GM23338 (cell line): ENCODE measurements at regions not wholly inside any gene's neighbourhood (a gene's known extent, or its start where the extent isn't known, plus 50 kb on each side); places are given as distances from the start of the nearest gene placed in this dataset.

Source experiments
- ATAC-seq: fragments of 200-7000 bp; cut with Tn5 transposase; 3 replicates; pipeline ENCODE4 v1.9.1; 2020
- DNase-seq: peaks from one replicate; pipeline ENCODE4 v3.0.0-alpha.2; 2015; ENCODE audit warnings: low spot score
- H2AFZ ChIP-seq: fragments of 200-600 bp; sonication (generic); 2 replicates; pipeline ENCODE4 v1.8.0; 2016; ENCODE audit warnings: antibody characterized with exemption, mild to moderate bottlenecking, moderate library complexity
- H3F3A ChIP-seq: fragments of 200-600 bp; sonication (generic); replicated peaks from 2 replicates; pipeline ENCODE4 v1.8.0; 2017; ENCODE audit warnings: antibody characterized with exemption, mixed run types, low read depth
- H3K27ac ChIP-seq: fragments of 200-600 bp; sonication (generic); 2 replicates; pipeline ENCODE4 v1.6.1; 2016; ENCODE audit warnings: low read depth
- H3K27me3 ChIP-seq: fragments of 200-600 bp; sonication (generic); 2 replicates; pipeline ENCODE4 v1.8.0; 2016; ENCODE audit warnings: mild to moderate bottlenecking, mixed run types, moderate library complexity; ENCODE audit not compliant: insufficient read depth
- H3K36me3 ChIP-seq: fragments of 200-600 bp; sonication (generic); 2 replicates; pipeline ENCODE4 v1.8.0; 2016; ENCODE audit warnings: mild to moderate bottlenecking; ENCODE audit not compliant: insufficient read depth
- H3K4me1 ChIP-seq: fragments of 200-600 bp; sonication (generic); 2 replicates; pipeline ENCODE4 v1.8.0; 2016; ENCODE audit warnings: mild to moderate bottlenecking, moderate library complexity; ENCODE audit not compliant: insufficient read depth
- H3K4me2 ChIP-seq: fragments of 200-600 bp; sonication (generic); 2 replicates; pipeline ENCODE4 v1.7.1; 2017; ENCODE audit warnings: mixed run types
- H3K4me3 ChIP-seq: fragments of 200-600 bp; sonication (generic); 2 replicates; pipeline ENCODE4 v1.6.1; 2016; ENCODE audit warnings: mixed run types
- H3K79me2 ChIP-seq: fragments of 200-600 bp; sonication (generic); replicated peaks from 2 replicates; pipeline ENCODE4 v1.8.0; 2017; ENCODE audit warnings: mild to moderate bottlenecking; ENCODE audit not compliant: insufficient read depth
- H3K9me2 ChIP-seq: fragments of 200-600 bp; sonication (generic); 2 replicates; pipeline ENCODE4 v1.8.0; 2017; ENCODE audit not compliant: insufficient read depth
- H4K20me1 ChIP-seq: fragments of 200-600 bp; sonication (generic); replicated peaks from 2 replicates; pipeline ENCODE4 v1.8.0; 2017; ENCODE audit warnings: mild to moderate bottlenecking; ENCODE audit not compliant: insufficient read depth
- H3K27ac Mint-ChIP-seq: 2 replicates; pipeline ENCODE4 v1.8.0; 2020; ENCODE audit warnings: inconsistent platforms, mild to moderate bottlenecking, moderate library complexity, mixed read lengths
- H3K27me3 Mint-ChIP-seq: 3 replicates; pipeline ENCODE4 v1.8.0; 2022; ENCODE audit warnings: low read depth, mild to moderate bottlenecking, moderate library complexity, mixed read lengths, inconsistent platforms; ENCODE audit not compliant: insufficient read depth, poor library complexity
- H3K36me3 Mint-ChIP-seq: 3 replicates; pipeline ENCODE4 v1.8.0; 2021; ENCODE audit warnings: low read depth, mild to moderate bottlenecking, inconsistent platforms, moderate library complexity, mixed read lengths
- H3K4me1 Mint-ChIP-seq: 3 replicates; pipeline ENCODE4 v1.8.0; 2020; ENCODE audit warnings: mild to moderate bottlenecking, inconsistent platforms, mixed read lengths
- H3K4me3 Mint-ChIP-seq: 3 replicates; pipeline ENCODE4 v1.8.0; 2021; ENCODE audit warnings: moderate library complexity, mild to moderate bottlenecking, inconsistent platforms, mixed read lengths
- H3K9me3 Mint-ChIP-seq: 3 replicates; pipeline ENCODE4 v1.8.0; 2020; ENCODE audit warnings: moderate library complexity, mild to moderate bottlenecking, inconsistent platforms, mixed read lengths
- CREB1 ChIP-seq: fragments of 250-450 bp; sonication (Bioruptor Pico); IDR thresholded peaks from 2 replicates; pipeline ENCODE4 v1.5.0; 2020; ENCODE audit warnings: low read depth, mild to moderate bottlenecking, moderate library complexity
- EZH2 ChIP-seq: fragments of 200-600 bp; sonication (generic); IDR thresholded peaks from one replicate; pipeline ENCODE4 v1.8.0; 2017; ENCODE audit warnings: antibody characterized with exemption, mild to moderate bottlenecking, low read depth; ENCODE audit not compliant: unreplicated experiment
- EZH2phosphoT487 ChIP-seq: fragments of 200-600 bp; sonication (generic); IDR thresholded peaks from one replicate; pipeline ENCODE4 v1.8.1; 2018; ENCODE audit warnings: antibody characterized with exemption; ENCODE audit not compliant: unreplicated experiment
- NANOG ChIP-seq: IDR thresholded peaks from 2 replicates; pipeline ENCODE4 v1.6.1; 2016; ENCODE audit warnings: antibody characterized with exemption, borderline replicate concordance
- POLR2AphosphoS5 ChIP-seq: IDR thresholded peaks from 2 replicates; pipeline ENCODE4 v1.6.1; 2016; ENCODE audit warnings: antibody characterized with exemption, low read depth
- STAT1 ChIP-seq: IDR thresholded peaks from one replicate; pipeline ENCODE4 v1.6.1; 2016; ENCODE audit warnings: antibody characterized with exemption; ENCODE audit not compliant: unreplicated experiment
- ZNF331 ChIP-seq: fragments of 250-450 bp; sonication (Bioruptor Pico); IDR thresholded peaks from 2 replicates; pipeline ENCODE4 v1.5.0; 2020; ENCODE audit warnings: low read depth, mild to moderate bottlenecking, moderate library complexity
- ZNF462 ChIP-seq: fragments of 250-450 bp; sonication (Bioruptor Pico); IDR thresholded peaks from 2 replicates; pipeline ENCODE4 v1.5.0; 2020; ENCODE audit warnings: mild to moderate bottlenecking, moderate library complexity
- TF ChIP-seq, protein P1 (sequence below), 2 experiments: fragments of 200-600 bp in 1 of 2; sonication (generic) in 1 of 2; conservative IDR thresholded peaks; 2 replicates each; pipeline versions ENCODE4 v1.5.1 to v1.6.1; 2016 to 2017; ENCODE audit warnings: antibody characterized with exemption in 2 of 2, low read depth in 2 of 2, mild to moderate bottlenecking in 2 of 2, moderate library complexity in 1 of 2

- no peak for TF ChIP-seq ZNF462 (CRISPR knock-in tag)
- no peak for TF ChIP-seq EZH2
- no peak for TF ChIP-seq CREB1
- no peak for TF ChIP-seq ZNF331 (CRISPR knock-in tag)
- TF ChIP-seq NANOG = no peak
- no peak for TF ChIP-seq STAT1
Observed at GRCh38 chr14:98923596-98923995, 348.4 kb downstream of the BCL11B start (continued).

DNA sequence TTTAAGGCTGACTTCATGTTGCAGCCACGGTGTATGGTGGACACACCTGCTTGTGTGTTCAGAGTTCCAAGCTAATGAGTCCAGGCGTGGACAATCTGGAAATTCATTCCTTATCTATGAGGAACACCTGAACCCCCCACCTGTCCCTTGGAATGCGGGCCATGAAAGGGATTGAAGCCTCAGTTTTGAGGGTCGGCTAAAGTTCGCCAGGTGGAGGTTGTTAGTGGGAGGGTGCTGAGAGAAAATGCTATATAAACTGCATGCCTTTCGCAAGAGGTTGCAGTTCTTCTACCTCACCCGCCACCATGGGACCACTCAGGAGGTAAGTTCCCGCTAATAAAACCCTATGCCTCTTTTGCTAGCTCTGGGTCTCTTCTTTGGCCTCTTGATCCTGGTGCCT, 348.0 kb downstream of the BCL11B start:
- H3K4me3 ChIP-seq = no peak overlapping the region
- no peak overlapping the region for H3K27ac Mint-ChIP-seq
- DNase-seq (no peak), ATAC-seq (no peak)
- TF ChIP-seq EZH2phosphoT487 (no peak), POLR2AphosphoS5 (no peak), ZNF331 (CRISPR knock-in tag) (no peak), CREB1 (no peak), ZNF462 (CRISPR knock-in tag) (no peak)
- TF ChIP-seq, protein P1, sequence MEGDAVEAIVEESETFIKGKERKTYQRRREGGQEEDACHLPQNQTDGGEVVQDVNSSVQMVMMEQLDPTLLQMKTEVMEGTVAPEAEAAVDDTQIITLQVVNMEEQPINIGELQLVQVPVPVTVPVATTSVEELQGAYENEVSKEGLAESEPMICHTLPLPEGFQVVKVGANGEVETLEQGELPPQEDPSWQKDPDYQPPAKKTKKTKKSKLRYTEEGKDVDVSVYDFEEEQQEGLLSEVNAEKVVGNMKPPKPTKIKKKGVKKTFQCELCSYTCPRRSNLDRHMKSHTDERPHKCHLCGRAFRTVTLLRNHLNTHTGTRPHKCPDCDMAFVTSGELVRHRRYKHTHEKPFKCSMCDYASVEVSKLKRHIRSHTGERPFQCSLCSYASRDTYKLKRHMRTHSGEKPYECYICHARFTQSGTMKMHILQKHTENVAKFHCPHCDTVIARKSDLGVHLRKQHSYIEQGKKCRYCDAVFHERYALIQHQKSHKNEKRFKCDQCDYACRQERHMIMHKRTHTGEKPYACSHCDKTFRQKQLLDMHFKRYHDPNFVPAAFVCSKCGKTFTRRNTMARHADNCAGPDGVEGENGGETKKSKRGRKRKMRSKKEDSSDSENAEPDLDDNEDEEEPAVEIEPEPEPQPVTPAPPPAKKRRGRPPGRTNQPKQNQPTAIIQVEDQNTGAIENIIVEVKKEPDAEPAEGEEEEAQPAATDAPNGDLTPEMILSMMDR (conservative IDR thresholded peaks at IDR 0.05; ENCODE audit: low read depth in 2 of 2) = no peak
- H3K4me2 ChIP-seq = no peak overlapping the region
- H4K20me1 ChIP-seq = no peaks in the 10 kb centered on the region
- H3K9me2 ChIP-seq = no peaks in the 10 kb centered on the region
- H3K4me1 ChIP-seq = 0 out of 2 replicates have a peak, but pooled peaks cover 3% of the 10 kb centered on the region
- H3K4me3 Mint-ChIP-seq = no peak overlapping the region
- H3K36me3 ChIP-seq = no peaks in the 10 kb centered on the region
- no peaks in the 10 kb centered on the region; the same call in 2 of the 3 replicates for H3K9me3 Mint-ChIP-seq
- no peak overlapping the region for H2AFZ ChIP-seq
- peaks cover 6% of the 10 kb centered on the region for H3K27me3 Mint-ChIP-seq
- no peak overlapping the region for H3K27ac ChIP-seq
- H3K27me3 ChIP-seq = no peaks in the 10 kb centered on the region
- no peaks in the 10 kb centered on the region for H3K36me3 Mint-ChIP-seq
- peaks cover 7% of the 10 kb centered on the region; the same call in 2 of the 3 replicates for H3K4me1 Mint-ChIP-seq
- H3F3A ChIP-seq = no peaks in the 10 kb centered on the region
- H3K79me2 ChIP-seq = no peaks in the 10 kb centered on the region
